ENCODE measurements at regions not wholly inside any gene's neighbourhood (a gene's known extent, or its start where the extent isn't known, plus 50 kb on each side); places are given as distances from the start of the nearest gene placed in this dataset.

GRCh38 chr10:2949221-2949947 lies 118.0 kb upstream of the PFKP start:
- no peak for DNase-seq

GRCh38 chr10:2948127-2948854 lies 119.1 kb upstream of the PFKP start:
- DNase-seq, result no peak

- no peak for DNase-seq
Measured at GRCh38 chr10:2944788-2945187, 122.6 kb upstream of the PFKP start.

- no peak for DNase-seq
Measured at GRCh38 chr10:2943932-2944614, 123.3 kb upstream of the PFKP start.

GRCh38 chr10:2942938-2943337 lies 124.4 kb upstream of the PFKP start:
- DNase-seq, result no peak

- no peak for DNase-seq
Measured at GRCh38 chr10:2938869-2939268, 128.5 kb upstream of the PFKP start.

- DNase-seq, result no peak
Measured at GRCh38 chr10:2936816-2937215, 130.5 kb upstream of the PFKP start.

- no peak for DNase-seq
Measured at GRCh38 chr10:2935647-2936386, 131.5 kb upstream of the PFKP start.

GRCh38 chr10:2933924-2934323 lies 133.4 kb upstream of the PFKP start:
- DNase-seq, result no peak

- no peak for DNase-seq
Measured at GRCh38 chr10:2933519-2933918, 133.8 kb upstream of the PFKP start.

GRCh38 chr10:2933071-2933470 lies 134.3 kb upstream of the PFKP start:
- DNase-seq, result no peak

- DNase-seq, result no peak
Measured at GRCh38 chr10:2929480-2930258, 137.7 kb upstream of the PFKP start.

- DNase-seq, result peak; percentile 5
Measured at GRCh38 chr10:2927958-2928840, 139.1 kb upstream of the PFKP start.

- no peak for DNase-seq
Measured at GRCh38 chr10:2926918-2927660, 140.3 kb upstream of the PFKP start.

- no peak for DNase-seq
Measured at GRCh38 chr10:2925631-2926030, 141.7 kb upstream of the PFKP start.

- DNase-seq, result no peak
Measured at GRCh38 chr10:2924431-2924830, 142.9 kb upstream of the PFKP start.

- no peak for DNase-seq
Measured at GRCh38 chr10:2921956-2922680, 145.2 kb upstream of the PFKP start.

GRCh38 chr10:2920637-2921036 lies 146.7 kb upstream of the PFKP start:
- DNase-seq, result no peak

- DNase-seq, result no peak
Measured at GRCh38 chr10:2920168-2920567, 147.2 kb upstream of the PFKP start.

GRCh38 chr10:2919016-2919415 lies 148.3 kb upstream of the PFKP start:
- DNase-seq, result no peak

All from activated effector memory CD4-positive, alpha-beta T cell treated with Interleukin-2 at 50 U/mL for 16 hours (primary cell).